MCF 10A (cell line): ENCODE measurements at regions not wholly inside any gene's neighbourhood (a gene's known extent, or its start where the extent isn't known, plus 50 kb on each side); places are given as distances from the start of the nearest gene placed in this dataset.
A peak's percentile ranks its signal among the peaks of the same experiment; 100 is the strongest.
"Not testable (repeated sequence)": the region's sequence is repeated elsewhere in the genome, so short reads cannot be mapped to it uniquely, and the experiment has no call there.

Experiments
- BruUV-seq: library from RNA; stranded (reverse); fragments of 400-500 nt; replicated peaks from 2 replicates; lab custom pipeline; 2021; lab: Mats Ljungman, UMichigan
- CTCF ChIA-PET: fragments of 300-600 bp; sonication (Branson Sonifier 250); formaldehyde crosslinking; extraction: SDS; loops from one replicate; lab custom pipeline; 2021; ENCODE audit warnings: antibody characterized with exemption, inconsistent platforms; lab: Yijun Ruan, JAX
- POLR2A ChIA-PET: fragments of 300-600, 350-650 bp; sonication (Branson Sonifier 250); formaldehyde crosslinking; extraction: SDS; loops from one replicate; lab custom pipeline; 2020; ENCODE audit warnings: antibody characterized with exemption, inconsistent platforms; lab: Yijun Ruan, JAX
- DNase-seq: peaks from one replicate; pipeline ENCODE4 v3.0.0-alpha.2; 2018; ENCODE audit not compliant: unreplicated experiment
- H3K27ac Mint-ChIP-seq: one replicate; pipeline ENCODE4 v1.8.0; 2022; ENCODE audit warnings: mild to moderate bottlenecking, low read depth, mixed read lengths; ENCODE audit not compliant: unreplicated experiment
- H3K27me3 Mint-ChIP-seq: one replicate; pipeline ENCODE4 v1.8.0; 2022; ENCODE audit warnings: mixed read lengths; ENCODE audit not compliant: insufficient read depth, unreplicated experiment
- H3K36me3 Mint-ChIP-seq: one replicate; pipeline ENCODE4 v1.8.0; 2022; ENCODE audit warnings: mild to moderate bottlenecking, moderate library complexity, mixed read lengths; ENCODE audit not compliant: insufficient read depth, unreplicated experiment
- H3K4me1 Mint-ChIP-seq: one replicate; pipeline ENCODE4 v1.8.0; 2022; ENCODE audit warnings: mixed read lengths; ENCODE audit not compliant: insufficient read depth, unreplicated experiment
- H3K4me3 Mint-ChIP-seq: one replicate; pipeline ENCODE4 v1.8.0; 2022; ENCODE audit warnings: mild to moderate bottlenecking, moderate library complexity, mixed read lengths; ENCODE audit not compliant: unreplicated experiment
- H3K9me3 Mint-ChIP-seq: one replicate; pipeline ENCODE4 v1.8.0; 2022; ENCODE audit warnings: mixed read lengths; ENCODE audit not compliant: unreplicated experiment
- CTCF ChIP-seq: fragments of 200-600 bp; IDR thresholded peaks from one replicate; pipeline ENCODE4 v1.8.0; 2022; ENCODE audit warnings: antibody characterized with exemption, mild to moderate bottlenecking; ENCODE audit not compliant: unreplicated experiment
- intact Hi-C: fragments of 100-400 bp; cut with micrococcal nuclease; formaldehyde crosslinking; loops from 2 replicates; pipeline ENCODE4 v1.14.1; 2022

- Mint-ChIP-seq H3K27ac (no peak overlapping the region), H3K36me3 (no peaks in the 10 kb centered on the region), H3K4me1 (peaks cover 18% of the 10 kb centered on the region), H3K9me3 (no peaks in the 10 kb centered on the region), H3K27me3 (no peaks in the 10 kb centered on the region), H3K4me3 (no peak overlapping the region)
- intact Hi-C loops = no loop called here
- no peak for DNase-seq
- ChIA-PET CTCF (interaction anchor here (2.9 to 17.0 kb wide), 2 partner anchors 9 to 130 kb away, joined by 12 to 275 read pairs; partner anchors contain the start of gene NOG), POLR2A (interaction anchor here (0.7 kb wide), 1 partner anchor 134 kb away, joined by 4 read pairs; no protein-coding TSS in a partner anchor)
- no TSS peak for BruUV-seq
- TF ChIP-seq CTCF = no peak
Observed at GRCh38 chr17:56724664-56725063, 109.1 kb downstream of the C17orf67 start.

DNA sequence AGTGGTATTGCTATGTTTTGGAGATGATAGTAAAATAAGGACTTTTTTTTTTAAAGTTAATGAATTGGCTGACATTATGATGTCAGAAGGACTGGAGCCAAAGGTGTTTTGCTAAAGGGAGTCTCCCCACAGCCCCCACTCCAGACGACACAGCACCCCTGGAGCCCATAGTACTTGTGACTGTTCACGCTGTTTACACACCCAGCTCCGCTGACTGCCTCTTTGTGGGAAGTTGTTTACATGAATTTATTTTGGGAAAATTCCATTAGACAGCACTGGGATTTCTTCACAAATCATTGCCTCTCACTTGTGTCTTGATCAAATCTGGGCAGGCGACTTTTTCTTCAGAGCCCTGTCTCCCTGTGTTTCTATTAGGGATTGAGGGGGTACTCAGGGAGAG, 108.6 kb downstream of the C17orf67 start:
- intact Hi-C loops = no loop called here
- no peak overlapping the region for H3K27ac Mint-ChIP-seq
- DNase-seq = no peak
- TF ChIP-seq CTCF = no peak
- no peaks in the 10 kb centered on the region for H3K9me3 Mint-ChIP-seq
- H3K27me3 Mint-ChIP-seq = no peaks in the 10 kb centered on the region
- ChIA-PET CTCF (interaction anchor here (2.9 to 17.0 kb wide), 2 partner anchors 9 to 131 kb away, joined by 12 to 275 read pairs; partner anchors contain the start of gene NOG), POLR2A (no interaction called here)
- no peak overlapping the region for H3K4me3 Mint-ChIP-seq
- BruUV-seq = no TSS peak
- no peaks in the 10 kb centered on the region for H3K36me3 Mint-ChIP-seq
- peaks cover 18% of the 10 kb centered on the region for H3K4me1 Mint-ChIP-seq

- no peaks in the 10 kb centered on the region for H3K36me3 Mint-ChIP-seq
- no peaks in the 10 kb centered on the region for H3K27me3 Mint-ChIP-seq
- peak; percentile 34 for DNase-seq
- no peak for TF ChIP-seq CTCF
- ChIA-PET CTCF (interaction anchor here (0.7 kb wide), 1 partner anchor 12 kb away, joined by 4 read pairs; no protein-coding TSS in a partner anchor), POLR2A (no interaction called here)
- intact Hi-C loops = no loop called here
- BruUV-seq = no TSS peak
- H3K4me1 Mint-ChIP-seq = peaks cover 18% of the 10 kb centered on the region
- H3K27ac Mint-ChIP-seq = no peak overlapping the region
- no peak overlapping the region for H3K4me3 Mint-ChIP-seq
- H3K9me3 Mint-ChIP-seq = peaks cover 7% of the 10 kb centered on the region
Observed at GRCh38 chr17:56727876-56728617, 105.7 kb downstream of the C17orf67 start.

DNA sequence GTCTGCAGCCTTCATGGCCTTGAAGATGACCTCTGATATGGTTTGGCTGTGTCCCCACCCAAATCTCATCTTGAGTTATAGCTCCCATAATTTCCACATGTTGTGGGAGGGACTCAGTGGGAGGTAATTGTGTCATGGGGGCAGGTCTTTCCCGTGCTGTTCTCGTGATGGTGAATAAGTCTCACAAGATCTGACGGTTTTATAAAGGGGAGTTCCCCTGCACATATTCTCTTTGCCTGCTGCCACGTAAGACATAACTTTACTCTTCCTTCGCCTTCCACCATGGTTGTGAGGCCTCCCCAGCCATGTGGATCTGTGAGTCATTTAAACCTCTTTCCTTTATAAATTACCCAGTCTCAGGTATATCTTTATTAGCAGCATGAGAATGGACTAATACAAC, 102.6 kb downstream of the C17orf67 start:
- H3K27ac Mint-ChIP-seq, H3K36me3 Mint-ChIP-seq, intact Hi-C loops, DNase-seq, H3K4me3 Mint-ChIP-seq, BruUV-seq, CTCF ChIA-PET, POLR2A ChIA-PET, H3K27me3 Mint-ChIP-seq, H3K9me3 Mint-ChIP-seq: not testable (repeated sequence)
- H3K4me1 Mint-ChIP-seq = peaks cover 18% of the 10 kb centered on the region
